Stimulated activated CD4-positive, alpha-beta T cell treated with anti-CD3 and anti-CD28 coated beads, Interleukin-1b, Interleukin-23, amount 100 ng/mL, for 1 hour (primary cell): ENCODE measurements at regions not wholly inside any gene's neighbourhood (a gene's known extent, or its start where the extent isn't known, plus 50 kb on each side); places are given as distances from the start of the nearest gene placed in this dataset.
"Not testable (repeated sequence)": the region's sequence is repeated elsewhere in the genome, so short reads cannot be mapped to it uniquely, and the experiment has no call there.

Experiments used
- DNase-seq, 2 donors: peaks; one replicate each; pipeline ENCODE4 v3.0.0-alpha.2; 2020; ENCODE audit warnings: low read depth in 2 of 2

GRCh38 chr4:111957116-111957515, 188.1 kb upstream of the FAM241A start:
- no peak for DNase-seq

DNA sequence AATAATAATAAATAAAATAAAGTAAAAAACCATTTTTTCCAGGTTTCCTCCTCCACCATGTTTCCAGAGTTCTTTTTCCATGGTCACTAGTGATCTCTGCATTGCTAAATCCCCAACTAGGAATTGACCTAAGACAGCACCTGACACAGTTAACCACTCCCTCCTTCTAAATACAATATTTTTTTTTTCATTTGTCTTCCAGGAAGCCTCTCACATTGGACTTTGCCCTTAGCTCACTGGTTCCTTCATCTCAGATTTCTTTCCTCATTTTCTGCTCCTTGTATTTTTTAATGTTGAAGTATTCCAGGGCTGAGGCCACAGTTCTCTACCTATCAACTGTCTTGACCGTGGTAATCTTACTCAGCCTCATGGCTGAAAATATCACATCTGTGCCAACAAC, 187.3 kb upstream of the FAM241A start:
- no peak for DNase-seq

- no peak for DNase-seq
Measured at GRCh38 chr4:111959222-111959621, 186.0 kb upstream of the FAM241A start.

DNA sequence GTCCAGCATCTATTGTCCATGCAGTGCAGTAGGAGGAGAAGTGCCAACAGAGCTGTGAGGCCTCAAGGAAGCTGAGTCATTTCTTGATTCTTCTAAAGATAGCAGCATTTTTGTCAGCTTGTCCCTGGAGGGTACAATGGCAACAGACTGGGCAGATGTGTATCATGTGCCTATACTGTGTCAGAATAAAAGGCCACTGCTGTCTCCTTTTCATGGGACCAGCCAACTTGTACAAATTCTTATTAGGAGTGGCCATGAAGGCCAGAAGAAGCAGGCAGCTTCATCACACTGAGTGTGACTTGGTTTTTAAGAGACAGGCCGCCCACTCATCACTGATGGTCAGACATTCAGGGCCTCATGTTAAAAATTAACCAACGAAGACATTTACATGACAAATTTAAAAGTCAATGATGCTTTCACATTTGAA, 185.0 kb upstream of the FAM241A start:
- no peak for DNase-seq

DNA sequence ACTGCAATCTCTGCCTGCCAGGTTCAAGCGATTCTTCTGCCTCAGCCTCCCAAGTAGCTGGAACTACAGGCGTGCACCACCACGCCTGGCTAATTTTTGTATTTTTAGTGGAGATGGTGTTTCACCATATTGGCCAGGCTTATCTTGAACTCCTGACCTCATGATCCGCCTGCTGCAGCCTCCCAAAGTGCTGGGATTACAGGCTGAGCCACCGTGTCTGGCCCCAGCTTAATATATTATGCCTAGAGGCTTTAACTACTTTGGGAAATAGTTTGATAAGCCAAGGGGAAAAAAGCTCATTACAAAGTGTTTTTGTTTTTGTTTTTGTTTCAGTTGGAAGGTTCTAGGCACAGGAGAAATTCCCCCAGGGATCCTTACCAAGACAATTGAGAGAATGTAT, 184.2 kb upstream of the FAM241A start:
- not testable (repeated sequence) for DNase-seq

DNA sequence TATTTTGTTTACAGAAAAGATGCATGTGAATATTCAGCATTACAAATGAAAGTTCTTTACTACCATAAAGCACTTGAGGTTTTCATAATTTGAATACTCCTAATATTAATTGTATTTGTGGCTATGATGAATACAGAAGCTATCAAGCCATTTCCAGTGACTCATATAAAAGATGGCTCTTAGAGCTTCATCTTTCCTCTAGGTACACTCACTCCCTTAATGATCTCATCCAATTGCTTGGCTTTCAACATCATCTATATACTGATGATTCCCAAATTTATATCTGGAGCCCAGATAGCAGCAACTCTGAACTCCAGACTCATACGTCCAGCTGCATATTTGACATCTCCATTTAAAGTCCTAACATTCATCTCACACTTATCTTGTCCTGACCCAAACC, 183.4 kb upstream of the FAM241A start:
- DNase-seq: no peak

GRCh38 chr4:111963158-111963700, 182.0 kb upstream of the FAM241A start:
- DNase-seq: no peak

DNA sequence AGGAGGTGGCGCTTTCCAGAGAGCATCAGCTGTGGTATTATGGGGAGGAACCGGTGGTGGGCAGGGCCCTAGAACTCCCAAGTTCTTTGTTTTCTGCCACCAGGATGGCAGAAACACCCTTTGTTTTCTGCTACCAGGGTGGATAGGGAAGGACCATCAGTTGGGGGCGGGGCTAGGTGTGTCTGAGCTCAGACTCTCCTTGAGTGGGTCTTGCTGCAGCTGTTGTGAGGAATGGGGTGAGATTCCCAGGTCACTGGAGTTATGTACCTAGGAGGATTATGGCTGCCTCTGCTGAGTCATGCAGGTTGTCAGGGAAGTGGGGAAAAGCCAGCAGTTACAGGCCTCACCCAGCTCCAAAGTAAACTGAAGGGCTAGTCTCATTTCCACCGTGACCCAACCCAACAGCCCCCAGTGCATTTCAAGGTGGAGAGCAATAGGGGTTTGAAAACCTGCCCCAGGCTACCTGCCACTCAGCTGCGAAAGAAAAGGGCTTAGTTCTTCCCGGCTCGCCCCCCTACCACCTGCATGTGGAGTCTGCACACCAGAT, 167.8 kb upstream of the FAM241A start:
- DNase-seq: no peak

GRCh38 chr4:111979921-111980320, 165.3 kb upstream of the FAM241A start:
- no peak for DNase-seq

DNA sequence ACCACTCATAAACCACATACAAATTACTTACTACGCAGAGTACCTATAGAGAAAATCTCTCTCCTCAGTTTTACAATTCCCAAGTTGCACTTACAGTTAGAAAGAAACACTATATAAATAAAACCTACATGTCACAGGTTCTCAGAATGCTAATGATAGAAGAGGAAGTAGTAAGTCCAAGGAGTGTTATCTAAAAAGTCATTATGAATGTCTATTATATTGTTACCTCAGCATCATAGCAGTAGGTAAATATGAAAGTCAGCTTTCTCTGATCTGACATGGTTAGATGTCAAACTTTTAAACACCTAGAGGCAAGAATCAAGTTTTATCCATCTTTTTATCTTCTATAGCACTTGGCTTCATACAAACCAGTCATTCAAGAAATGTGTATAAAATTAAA, 163.2 kb upstream of the FAM241A start:
- no peak for DNase-seq

GRCh38 chr4:111984169-111984819, 161.0 kb upstream of the FAM241A start:
- no peak for DNase-seq

DNA sequence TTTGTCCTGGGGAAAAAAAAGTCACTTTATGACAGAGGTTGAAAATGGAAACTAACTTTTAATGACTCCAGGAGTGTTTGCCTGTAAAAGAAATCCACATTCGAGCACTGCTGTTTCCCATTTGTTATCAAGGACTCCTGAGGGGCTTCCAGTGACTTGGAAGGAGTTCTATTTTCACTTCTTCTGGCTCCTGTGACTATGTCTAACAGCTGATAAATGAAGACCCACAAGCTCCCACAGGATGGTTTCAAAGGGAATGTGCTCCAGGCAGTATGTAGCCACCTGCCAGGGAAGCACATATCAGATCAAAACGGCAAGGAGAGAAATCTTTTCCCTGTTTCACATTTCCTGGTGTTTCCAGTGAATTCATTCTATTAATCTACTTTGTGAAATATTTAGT, 159.8 kb upstream of the FAM241A start:
- DNase-seq: no peak

- DNase-seq: no peak
Measured at GRCh38 chr4:111986095-111986494, 159.2 kb upstream of the FAM241A start.

- DNase-seq: no peak
Measured at GRCh38 chr4:111988514-111988913, 156.7 kb upstream of the FAM241A start.

- DNase-seq: no peak
Measured at GRCh38 chr4:111989817-111990216, 155.4 kb upstream of the FAM241A start.

DNA sequence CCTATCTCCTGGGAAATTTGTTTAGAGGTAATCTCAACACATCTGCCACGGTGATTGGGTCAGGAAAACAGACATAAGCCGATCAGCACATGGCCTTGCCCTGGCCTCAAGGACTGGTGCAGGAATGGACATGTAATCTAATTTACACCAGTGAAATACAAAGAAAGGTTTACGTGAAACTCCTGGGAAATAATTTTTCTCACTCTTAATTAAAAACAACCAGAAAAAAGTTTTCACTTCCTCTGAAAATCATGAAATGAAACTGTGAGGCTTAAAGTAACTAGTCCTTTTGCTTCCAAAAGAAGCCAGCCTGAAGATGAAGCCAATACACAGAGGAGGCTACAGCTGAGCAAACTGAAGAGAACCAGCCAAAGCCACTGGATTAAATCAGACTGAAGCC, 154.1 kb upstream of the FAM241A start:
- DNase-seq: no peak

DNA sequence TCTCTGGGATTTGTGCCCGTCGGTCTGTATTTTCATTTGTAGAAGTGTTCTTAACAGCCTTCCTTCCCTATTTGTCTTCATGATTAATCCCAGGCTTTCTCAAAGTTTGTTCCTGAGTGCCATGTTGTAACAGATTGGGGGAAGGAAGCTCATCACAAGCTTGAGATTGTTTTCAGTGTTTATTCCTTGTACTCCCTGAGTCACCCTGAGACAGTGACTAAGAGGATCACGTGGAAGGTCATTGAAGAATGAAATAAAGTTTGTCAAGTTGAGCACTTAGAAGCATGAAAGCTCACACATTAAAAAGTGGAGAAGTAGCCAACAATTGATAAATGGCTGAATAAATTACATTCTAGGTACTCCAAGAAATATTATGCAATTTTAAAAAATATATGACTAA, 153.5 kb upstream of the FAM241A start:
- DNase-seq: no peak

GRCh38 chr4:111992351-111993168, 152.7 kb upstream of the FAM241A start:
- no peak for DNase-seq

DNA sequence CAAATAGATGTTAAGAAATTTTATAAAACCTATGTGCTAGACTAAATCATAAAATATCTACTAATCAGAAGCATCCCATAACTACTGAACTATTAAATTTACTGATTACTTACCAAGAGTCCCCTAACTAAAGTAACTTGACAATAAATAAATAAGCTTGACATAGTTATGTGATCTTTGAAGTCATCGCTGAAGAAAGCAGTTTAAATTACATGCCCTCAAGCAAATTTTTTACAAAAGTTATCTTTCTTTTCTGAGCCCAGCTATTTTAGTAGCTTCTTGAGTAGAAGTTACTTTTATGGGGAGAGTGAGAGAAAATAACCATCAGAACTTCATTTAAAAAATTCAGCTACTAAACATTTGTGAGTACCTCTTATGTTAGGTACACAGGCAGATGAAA, 150.9 kb upstream of the FAM241A start:
- no peak for DNase-seq

DNA sequence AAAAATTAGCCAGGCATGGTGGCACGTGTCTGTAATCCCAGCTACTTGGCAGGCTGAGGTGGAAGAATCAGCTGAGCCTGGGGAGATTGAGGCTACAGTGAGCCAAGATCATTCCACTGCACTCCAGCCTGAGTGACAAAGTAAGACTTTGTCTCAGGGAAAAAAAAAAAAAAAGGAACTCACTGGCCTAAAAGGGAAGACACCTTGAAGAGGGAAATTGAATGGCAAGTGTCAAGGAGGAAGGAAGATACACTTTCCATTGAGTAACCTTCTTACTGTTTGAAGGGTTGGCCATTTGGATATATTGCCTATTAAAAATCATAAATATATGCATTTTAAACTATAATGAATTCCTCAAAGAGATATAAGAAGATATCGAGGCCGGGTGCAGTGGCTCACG, 147.5 kb upstream of the FAM241A start:
- DNase-seq: no peak

- DNase-seq: no peak
Measured at GRCh38 chr4:111999801-112000200, 145.5 kb upstream of the FAM241A start.

- no peak for DNase-seq
Measured at GRCh38 chr4:112001041-112001440, 144.2 kb upstream of the FAM241A start.

- DNase-seq: no peak
Measured at GRCh38 chr4:112002248-112002661, 143.0 kb upstream of the FAM241A start.
